ENCODE measurements at regions not wholly inside any gene's neighbourhood (a gene's known extent, or its start where the extent isn't known, plus 50 kb on each side); places are given as distances from the start of the nearest gene placed in this dataset.

- TF ChIP-seq POLR2AphosphoS5 (IDR thresholded peaks at IDR 0.05; ENCODE audit: low read depth, low read length) = no peak
- TF ChIP-seq, protein P1, sequence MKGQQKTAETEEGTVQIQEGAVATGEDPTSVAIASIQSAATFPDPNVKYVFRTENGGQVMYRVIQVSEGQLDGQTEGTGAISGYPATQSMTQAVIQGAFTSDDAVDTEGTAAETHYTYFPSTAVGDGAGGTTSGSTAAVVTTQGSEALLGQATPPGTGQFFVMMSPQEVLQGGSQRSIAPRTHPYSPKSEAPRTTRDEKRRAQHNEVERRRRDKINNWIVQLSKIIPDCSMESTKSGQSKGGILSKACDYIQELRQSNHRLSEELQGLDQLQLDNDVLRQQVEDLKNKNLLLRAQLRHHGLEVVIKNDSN (IDR thresholded peaks at IDR 0.05; ENCODE audit: borderline replicate concordance, low read depth) = no peak
- no peak for TF ChIP-seq CTCF (IDR thresholded peaks at IDR 0.05)
Measured at GRCh38 chr10:78914060-78914378, 154.7 kb upstream of the ZMIZ1 start (continued).

DNA sequence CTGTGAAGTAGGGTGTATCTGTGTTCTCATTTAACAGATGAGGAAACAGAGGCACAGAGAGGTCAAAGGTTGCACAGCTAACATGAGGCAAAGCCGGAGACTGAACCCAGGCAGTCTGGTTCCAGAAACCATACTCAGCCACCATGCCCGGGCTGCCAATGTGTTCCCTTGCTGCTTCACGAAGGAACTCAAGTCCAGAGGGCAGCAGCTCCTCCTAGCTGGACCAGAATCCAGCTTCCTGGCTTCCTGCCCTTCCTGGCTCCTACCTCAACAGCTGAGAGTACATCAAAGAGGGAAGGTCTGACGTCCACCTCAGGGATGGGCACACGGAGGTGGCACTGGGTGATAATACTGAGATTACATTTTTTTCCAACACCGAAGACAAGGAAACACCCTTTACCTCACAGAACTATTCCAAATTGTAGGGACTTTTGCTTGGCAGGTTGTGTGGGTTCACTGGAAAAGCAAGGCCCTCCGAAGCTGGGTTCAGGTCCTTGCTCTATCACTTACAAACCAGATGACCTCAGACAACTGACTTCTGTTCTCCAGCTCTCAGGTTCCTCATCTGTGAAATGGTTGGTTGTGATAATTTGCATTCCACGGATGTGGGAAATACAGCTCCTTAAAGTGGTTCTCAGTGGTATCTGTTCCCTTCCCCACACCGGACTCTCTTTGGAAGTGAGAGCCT, 154.1 kb upstream of the ZMIZ1 start:
- DNase-seq = no peak
- ChIA-PET CTCF (interaction anchor here (1.0 to 1.4 kb wide), 3 partner anchors 11 to 60 kb away, joined by 3 read pairs; no protein-coding TSS in a partner anchor), POLR2A (no interaction called here)
- no peaks in the 10 kb centered on the region for H4K20me1 ChIP-seq (ENCODE audit: insufficient read depth)
- H3K4me2 ChIP-seq = no peak overlapping the region
- no peaks in the 10 kb centered on the region for H3K9me2 ChIP-seq
- TF ChIP-seq MEF2A (IDR thresholded peaks at IDR 0.05; ENCODE audit: borderline replicate concordance, low read depth) (no peak), EZH2phosphoT487 (IDR thresholded peaks at IDR 0.05; ENCODE audit: borderline replicate concordance, low read depth) (no peak), FOXJ3 (CRISPR knock-in tag; IDR thresholded peaks at IDR 0.05) (no peak), FOXM1 (IDR thresholded peaks at IDR 0.05; ENCODE audit: low read depth) (no peak), SMC3 (IDR thresholded peaks at IDR 0.05; ENCODE audit: low read depth, low read length) (no peak), CHD2 (IDR thresholded peaks at IDR 0.05; ENCODE audit: low read length, partially characterized antibody) (no peak), TEAD4 (IDR thresholded peaks at IDR 0.05; ENCODE audit: borderline replicate concordance, insufficient read depth) (no peak), YY1 (IDR thresholded peaks at IDR 0.05; ENCODE audit: low read depth) (no peak), MXI1 (IDR thresholded peaks at IDR 0.05; ENCODE audit: low read depth, low read length) (no peak), GATA2 (CRISPR knock-in tag; IDR thresholded peaks at IDR 0.05) (no peak), EP300 (IDR thresholded peaks at IDR 0.05; ENCODE audit: borderline replicate concordance in 1 of 2, low read depth in 1 of 2, low read length in 1 of 2) (no peak)
- TF ChIP-seq, protein P2, sequence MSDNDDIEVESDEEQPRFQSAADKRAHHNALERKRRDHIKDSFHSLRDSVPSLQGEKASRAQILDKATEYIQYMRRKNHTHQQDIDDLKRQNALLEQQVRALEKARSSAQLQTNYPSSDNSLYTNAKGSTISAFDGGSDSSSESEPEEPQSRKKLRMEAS (IDR thresholded peaks at IDR 0.05; ENCODE audit: low read depth) = no peak
- H3K4me3 ChIP-seq (ENCODE audit: low read depth in 2 of 2, low read length in 1 of 2) = no peak overlapping the region
- no peaks in the 10 kb centered on the region for H3K79me2 ChIP-seq (ENCODE audit: insufficient read depth)
- no peak overlapping the region for H3K9ac ChIP-seq
- no peaks in the 10 kb centered on the region for H3K36me3 ChIP-seq (replicated peaks in 1 of 2; ENCODE audit: control insufficient read depth in 1 of 2, insufficient read depth in 2 of 2, low read length in 1 of 2)
- H2AFZ ChIP-seq (ENCODE audit: low read depth) = no peak overlapping the region
- no peaks in the 10 kb centered on the region for H3K9me3 ChIP-seq
- no peaks in the 10 kb centered on the region for H3F3A ChIP-seq (replicated peaks; ENCODE audit: insufficient read depth)
- no peaks in the 10 kb centered on the region for H3K27me3 ChIP-seq (ENCODE audit: insufficient read depth)
- H3K4me1 ChIP-seq (ENCODE audit: control insufficient read depth in 1 of 2, insufficient read depth in 2 of 2, low read depth in 1 of 2, low read length in 1 of 2) = peaks cover 0 to 7% of the 10 kb centered on the region in 2 experiments; a peak in 1 of 4 replicates
- 72% methylated on average over 8 of the region's 9 CpGs for WGBS (ENCODE audit: low lambda C conversion rate)
- H3K27ac ChIP-seq (ENCODE audit: low read depth in 2 of 2, low read length in 1 of 2) = no peak overlapping the region
